NCI-H524 treated with DMSO at 0.1 percent for 48 hours (cell line): ENCODE measurements at regions not wholly inside any gene's neighbourhood (a gene's known extent, or its start where the extent isn't known, plus 50 kb on each side); places are given as distances from the start of the nearest gene placed in this dataset.
"Not testable (repeated sequence)": the region's sequence is repeated elsewhere in the genome, so short reads cannot be mapped to it uniquely, and the experiment has no call there.

Experiments
- DNase-seq: peaks from one replicate; lab custom pipeline; 2025; lab: John Stamatoyannopoulos, UW

DNA sequence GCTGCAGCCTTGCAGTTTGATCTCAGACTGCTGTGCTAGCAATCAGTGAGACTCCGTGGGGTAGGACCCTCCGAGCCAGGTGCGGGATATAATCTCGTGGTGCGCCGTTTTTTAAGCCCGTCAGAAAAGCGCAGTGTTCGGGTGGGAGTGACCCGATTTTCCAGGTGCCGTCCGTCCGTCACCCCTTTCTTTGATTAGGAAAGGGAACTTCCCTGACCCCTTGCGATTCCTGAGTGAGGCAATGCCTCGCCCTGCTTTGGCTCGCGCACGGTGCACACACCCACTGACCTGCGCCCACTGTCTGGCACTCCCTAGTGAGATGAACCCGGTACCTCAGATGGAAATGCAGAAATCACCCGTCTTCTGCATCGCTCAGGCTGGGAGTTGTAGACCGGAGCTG, 203.2 kb downstream of the SNCAIP start:
- DNase-seq, result not testable (repeated sequence)

- peak; percentile 17 for DNase-seq
Observed at GRCh38 chr5:122515709-122516431, 203.8 kb downstream of the SNCAIP start.

- DNase-seq, result no peak
Observed at GRCh38 chr5:122516432-122516743, 204.4 kb downstream of the SNCAIP start.

DNA sequence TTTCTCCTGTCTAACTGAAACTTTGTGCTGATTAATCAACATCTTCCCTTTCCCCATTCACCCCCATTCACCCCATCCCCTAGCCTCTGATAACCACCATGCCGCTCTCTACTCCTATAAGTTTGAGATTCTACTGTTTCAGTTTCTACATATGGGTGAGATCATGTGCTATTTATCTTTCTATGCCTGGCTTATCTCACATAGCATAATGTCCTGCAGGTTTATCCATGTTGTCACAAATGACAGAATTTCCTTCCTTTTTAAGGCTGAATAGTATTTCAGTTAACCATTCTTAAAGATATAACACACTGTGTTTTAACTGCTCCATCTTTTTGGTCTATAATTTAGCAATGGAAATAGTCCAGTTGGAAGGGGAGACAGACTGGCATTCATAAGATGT, 205.1 kb downstream of the SNCAIP start:
- DNase-seq, result no peak

DNA sequence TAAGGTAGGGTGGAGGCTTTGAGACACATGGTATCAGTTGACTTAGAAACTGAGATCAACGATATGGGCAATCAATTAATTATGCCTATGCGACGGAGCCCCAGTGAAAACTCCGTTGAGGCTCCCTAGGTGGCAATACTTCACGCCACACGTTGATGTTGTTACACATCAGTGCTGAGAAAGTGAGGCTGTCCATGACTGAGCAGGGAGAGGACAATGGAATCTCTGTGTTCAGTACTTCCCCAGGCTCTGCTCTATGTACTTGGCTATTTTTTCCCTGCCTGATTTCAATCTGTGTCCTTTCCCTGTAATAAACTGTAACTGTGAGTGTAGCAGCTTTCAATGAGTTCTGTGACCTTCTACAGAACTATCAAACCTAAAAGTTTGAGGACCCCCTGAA, 211.7 kb downstream of the SNCAIP start:
- DNase-seq, result no peak

- no peak for DNase-seq
Observed at GRCh38 chr5:122527547-122527946, 215.5 kb downstream of the SNCAIP start.

DNA sequence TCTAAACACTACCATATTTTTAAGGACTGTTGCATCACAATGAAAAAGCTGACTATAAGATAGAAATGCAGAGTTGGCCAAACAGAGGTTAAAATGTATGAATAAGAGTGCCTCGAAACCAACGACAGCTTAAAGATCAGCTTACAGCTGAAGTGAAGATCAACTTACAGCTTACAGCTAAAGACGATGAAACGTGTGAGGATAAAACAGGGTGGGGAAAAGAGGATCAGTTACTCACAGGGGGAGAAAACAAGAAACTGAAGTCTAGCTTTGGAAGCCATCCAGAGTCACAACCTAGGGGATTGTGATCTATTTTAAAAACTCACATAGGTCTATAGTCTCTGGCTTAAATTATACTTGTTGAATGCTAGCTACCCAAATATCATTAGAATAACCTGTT, 220.0 kb downstream of the SNCAIP start:
- DNase-seq, result peak; percentile 59

DNA sequence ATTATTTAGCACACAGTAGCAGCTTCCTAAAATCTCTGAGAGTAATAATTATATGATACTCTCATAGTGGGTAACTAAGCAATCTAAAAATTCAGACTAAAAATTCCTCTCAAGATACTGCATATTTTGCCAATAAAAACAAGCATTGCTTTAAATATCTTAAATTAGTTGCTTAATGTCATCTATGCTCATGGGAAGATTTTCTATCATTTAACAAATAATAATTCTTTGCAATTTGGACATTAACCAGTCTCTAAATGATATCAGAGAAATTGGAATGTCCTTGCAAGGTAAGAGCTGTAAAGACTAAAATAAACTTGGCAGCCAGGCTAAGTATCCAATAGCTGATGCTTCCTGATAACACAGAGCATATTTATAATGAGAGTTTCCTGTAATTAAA, 221.8 kb downstream of the SNCAIP start:
- no peak for DNase-seq

DNA sequence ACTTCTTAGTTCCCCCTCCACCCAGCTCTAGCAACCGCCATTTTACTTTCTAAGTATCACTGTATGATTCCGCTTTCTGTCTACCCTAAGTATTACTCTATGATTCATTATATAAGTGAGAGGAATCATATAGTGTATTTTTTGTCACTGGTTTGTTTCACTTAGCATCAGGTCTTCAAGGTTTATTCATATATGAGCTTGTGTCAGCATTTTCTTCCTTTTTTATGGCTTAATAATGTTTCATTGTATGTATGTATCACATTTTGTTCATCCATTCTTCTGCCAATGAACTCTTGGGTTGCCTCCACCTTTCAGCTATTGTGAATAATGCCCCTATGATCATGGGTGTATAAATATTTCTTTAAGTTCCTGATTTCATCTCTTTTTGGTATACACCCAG, 222.8 kb downstream of the SNCAIP start:
- no peak for DNase-seq

DNA sequence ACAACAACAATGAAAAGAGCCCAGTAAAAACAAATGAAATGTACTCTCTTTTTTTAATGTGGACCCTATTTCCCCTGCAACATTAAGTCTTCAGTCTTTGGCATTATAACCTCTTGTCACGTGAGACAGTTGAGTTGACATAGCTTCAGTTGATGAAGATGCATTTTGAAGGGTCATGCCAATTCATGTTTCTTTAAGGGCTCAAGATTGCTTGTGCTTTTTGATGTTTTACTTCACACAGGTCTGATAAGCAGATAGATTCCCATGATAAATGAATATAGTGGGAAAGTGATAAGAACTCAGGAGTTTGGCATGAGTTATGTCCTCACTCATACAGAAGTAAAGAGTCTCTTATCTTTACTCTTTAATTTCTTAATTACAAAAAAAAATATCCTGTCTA, 229.4 kb downstream of the SNCAIP start:
- DNase-seq, result no peak

GRCh38 chr5:122545986-122546385, 228.9 kb upstream of the SNX2 start:
- DNase-seq, result no peak

GRCh38 chr5:122547219-122547618, 227.7 kb upstream of the SNX2 start:
- DNase-seq, result no peak

- DNase-seq, result no peak
Observed at GRCh38 chr5:122547669-122548068, 227.2 kb upstream of the SNX2 start.

- DNase-seq, result no peak
Observed at GRCh38 chr5:122559676-122560075, 215.2 kb upstream of the SNX2 start.

- DNase-seq, result peak; percentile 75
Observed at GRCh38 chr5:122561209-122561608, 213.7 kb upstream of the SNX2 start.

DNA sequence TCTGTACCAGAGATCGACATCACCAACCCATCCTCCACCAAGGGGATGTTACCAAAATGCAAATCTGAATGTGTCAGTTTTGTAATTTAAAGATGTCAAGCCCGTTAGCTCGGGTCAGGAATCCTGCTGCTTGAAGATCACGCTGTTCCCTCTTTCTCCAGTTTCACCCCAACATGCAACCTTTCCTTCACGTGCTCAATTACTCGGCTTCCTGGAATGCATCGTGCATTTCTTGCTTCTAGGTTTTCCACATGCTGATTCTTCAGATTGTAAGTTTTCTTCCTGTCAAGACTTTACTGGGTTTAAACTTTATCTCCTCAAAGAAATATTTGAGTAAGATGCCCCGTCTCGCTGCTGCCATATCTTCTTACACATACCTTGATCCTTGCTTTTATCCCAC, 209.5 kb upstream of the SNX2 start:
- DNase-seq, result no peak

GRCh38 chr5:122576256-122577016, 198.4 kb upstream of the SNX2 start:
- no peak for DNase-seq

DNA sequence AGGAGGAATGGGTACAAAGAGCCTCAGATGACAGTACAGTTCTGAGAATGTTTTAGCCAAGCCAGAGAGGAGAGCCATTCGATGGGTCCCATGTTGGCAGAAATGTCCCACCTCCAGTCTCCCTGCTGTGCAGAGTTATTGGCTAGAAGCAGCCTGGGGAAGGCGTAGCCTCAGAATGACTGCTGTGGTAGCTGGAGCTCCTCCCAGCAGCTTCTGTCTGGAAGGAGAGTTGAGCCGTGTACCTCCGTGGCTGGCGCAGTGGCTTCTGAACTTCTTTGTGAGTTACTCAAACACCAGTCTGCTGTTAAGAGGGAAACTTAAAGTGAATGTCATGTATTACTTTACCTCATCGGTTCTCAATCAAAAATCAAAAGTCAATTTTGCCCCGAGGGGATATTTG, 193.3 kb upstream of the SNX2 start:
- DNase-seq, result no peak

GRCh38 chr5:122584411-122585300, 190.2 kb upstream of the SNX2 start:
- DNase-seq, result peak; percentile 78

GRCh38 chr5:122585371-122585770, 189.5 kb upstream of the SNX2 start:
- DNase-seq, result no peak

GRCh38 chr5:122586351-122586750, 188.5 kb upstream of the SNX2 start:
- no peak for DNase-seq

DNA sequence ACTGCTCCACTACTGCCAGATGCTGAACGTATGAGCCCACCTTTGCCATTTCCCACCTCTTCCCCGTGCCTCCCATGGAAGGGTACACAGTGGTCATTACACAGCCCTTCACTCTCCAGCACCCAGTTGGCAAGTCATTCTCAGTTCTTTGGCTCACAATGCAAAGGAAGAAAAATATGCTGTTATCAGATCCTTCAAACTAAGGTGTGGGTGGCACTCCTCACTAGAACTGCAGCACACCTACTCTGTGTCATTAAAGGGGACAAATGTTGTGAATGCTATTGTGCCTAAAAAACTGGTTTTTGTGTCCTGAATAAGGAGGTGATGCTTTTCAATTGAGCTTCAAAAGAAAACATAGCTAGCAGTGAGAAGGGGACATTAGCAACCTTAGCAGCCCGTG, 183.1 kb upstream of the SNX2 start:
- DNase-seq, result no peak

DNA sequence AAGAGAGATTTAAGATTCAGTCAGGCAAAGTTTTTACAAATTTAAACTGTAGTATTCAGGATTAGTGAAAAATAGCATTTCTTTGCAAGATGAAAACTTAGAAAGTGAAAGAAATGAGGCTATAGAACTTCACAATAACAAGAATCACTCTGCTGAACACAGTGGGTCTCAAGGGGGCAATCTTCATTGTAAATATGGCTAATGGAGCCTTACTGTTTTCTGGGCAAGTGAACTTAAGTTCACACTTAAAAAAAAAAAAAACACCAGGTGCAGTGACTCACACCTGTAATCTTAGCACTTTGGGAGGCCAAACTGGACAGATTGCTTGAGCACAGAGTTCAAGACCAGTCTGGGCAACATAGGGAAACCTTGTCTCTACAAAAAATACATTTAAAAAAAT, 175.9 kb upstream of the SNX2 start:
- DNase-seq, result no peak
